Uterus (tissue), 3 donors: ENCODE measurements at regions not wholly inside any gene's neighbourhood (a gene's known extent, or its start where the extent isn't known, plus 50 kb on each side); places are given as distances from the start of the nearest gene placed in this dataset.

Experiments
- DNase-seq, 2 donors: peaks; one replicate each; pipeline ENCODE4 v3.0.0-alpha.2; 2019 to 2020
- H3K27ac ChIP-seq, 2 donors: fragments of 200-600 bp; sonication (generic); 1 replicate in 1 of 2; 2 replicates in 1 of 2; pipeline ENCODE4 v1.5.1; 2016 to 2018
- H3K27me3 ChIP-seq, 2 donors: fragments of 200-600 bp; sonication (generic); one replicate each; pipeline ENCODE4 v1.5.1; 2018 to 2019; ENCODE audit warnings: control low read depth in 1 of 2
- H3K36me3 ChIP-seq, 2 donors: fragments of 200-600 bp; sonication (generic); one replicate each; pipeline ENCODE4 v1.5.1; 2019; ENCODE audit warnings: control low read depth in 1 of 2
- H3K4me1 ChIP-seq, 2 donors: fragments of 200-600 bp; sonication (generic); one replicate each; pipeline ENCODE4 v1.5.1; 2018 to 2019; ENCODE audit warnings: control low read depth in 1 of 2
- H3K4me3 ChIP-seq, 2 donors: fragments of 200-600 bp; sonication (generic); 1 replicate in 1 of 2; 2 replicates in 1 of 2; pipeline ENCODE4 v1.5.1; 2018 to 2019; ENCODE audit warnings: mild to moderate bottlenecking in 1 of 2
- H3K9me3 ChIP-seq, 2 donors: fragments of 200-600 bp; sonication (generic); one replicate each; pipeline ENCODE4 v1.5.1; 2019; ENCODE audit warnings: control low read depth in 1 of 2
- POLR2A ChIP-seq, 2 donors: fragments of 450-650 bp; IDR thresholded peaks; one replicate each; pipeline ENCODE4 v1.6.1; 2016; ENCODE audit warnings: antibody characterized with exemption in 2 of 2, mild to moderate bottlenecking in 1 of 2, moderate library complexity in 1 of 2
- intact Hi-C: fragments of 100-400 bp; cut with DNase I; formaldehyde crosslinking; loops from one replicate; pipeline ENCODE4 v1.15.1; 2023; ENCODE audit warnings: low total_unique reads
- TF ChIP-seq, protein P1 (sequence below), 4 experiments: fragments of 200-600 bp in 2 of 4; fragments of 450-650 bp in 2 of 4; sonication (generic) in 2 of 4; IDR thresholded peaks; one replicate each; pipeline ENCODE4 v1.5.1; 2016 to 2019; ENCODE audit warnings: antibody characterized with exemption in 4 of 4, mild to moderate bottlenecking in 2 of 4, moderate library complexity in 1 of 4
- donor health status: DM: yes; HTN: yes; CAD: no.

DNA sequence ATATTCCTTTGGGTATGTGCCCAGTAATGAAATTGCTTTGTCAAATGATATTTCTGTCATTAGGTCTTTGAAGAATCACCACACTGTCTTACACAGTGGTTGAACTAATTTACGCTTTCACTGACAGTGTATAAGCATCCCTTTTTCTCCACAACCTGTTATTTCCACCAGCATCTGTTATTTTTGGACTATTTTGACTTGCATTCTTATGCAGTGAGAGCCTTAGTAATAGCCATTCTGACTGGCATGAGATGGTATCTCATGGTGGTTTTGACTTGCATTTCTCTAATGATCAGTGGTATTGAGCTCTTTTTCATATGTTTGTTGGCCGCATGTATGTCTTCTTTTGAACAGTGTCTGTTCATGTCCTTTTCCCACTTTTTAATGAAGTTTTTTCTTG is 92.0 kb upstream of the SPATA13 start:
- intact Hi-C loops: loop anchor here (10.0 kb wide), 1 partner anchor 146 kb away; no protein-coding TSS in a partner anchor
- TF ChIP-seq, protein P1, sequence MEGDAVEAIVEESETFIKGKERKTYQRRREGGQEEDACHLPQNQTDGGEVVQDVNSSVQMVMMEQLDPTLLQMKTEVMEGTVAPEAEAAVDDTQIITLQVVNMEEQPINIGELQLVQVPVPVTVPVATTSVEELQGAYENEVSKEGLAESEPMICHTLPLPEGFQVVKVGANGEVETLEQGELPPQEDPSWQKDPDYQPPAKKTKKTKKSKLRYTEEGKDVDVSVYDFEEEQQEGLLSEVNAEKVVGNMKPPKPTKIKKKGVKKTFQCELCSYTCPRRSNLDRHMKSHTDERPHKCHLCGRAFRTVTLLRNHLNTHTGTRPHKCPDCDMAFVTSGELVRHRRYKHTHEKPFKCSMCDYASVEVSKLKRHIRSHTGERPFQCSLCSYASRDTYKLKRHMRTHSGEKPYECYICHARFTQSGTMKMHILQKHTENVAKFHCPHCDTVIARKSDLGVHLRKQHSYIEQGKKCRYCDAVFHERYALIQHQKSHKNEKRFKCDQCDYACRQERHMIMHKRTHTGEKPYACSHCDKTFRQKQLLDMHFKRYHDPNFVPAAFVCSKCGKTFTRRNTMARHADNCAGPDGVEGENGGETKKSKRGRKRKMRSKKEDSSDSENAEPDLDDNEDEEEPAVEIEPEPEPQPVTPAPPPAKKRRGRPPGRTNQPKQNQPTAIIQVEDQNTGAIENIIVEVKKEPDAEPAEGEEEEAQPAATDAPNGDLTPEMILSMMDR (IDR thresholded peaks at IDR 0.05): no peak
- TF ChIP-seq POLR2A (IDR thresholded peaks at IDR 0.05): no peak

DNA sequence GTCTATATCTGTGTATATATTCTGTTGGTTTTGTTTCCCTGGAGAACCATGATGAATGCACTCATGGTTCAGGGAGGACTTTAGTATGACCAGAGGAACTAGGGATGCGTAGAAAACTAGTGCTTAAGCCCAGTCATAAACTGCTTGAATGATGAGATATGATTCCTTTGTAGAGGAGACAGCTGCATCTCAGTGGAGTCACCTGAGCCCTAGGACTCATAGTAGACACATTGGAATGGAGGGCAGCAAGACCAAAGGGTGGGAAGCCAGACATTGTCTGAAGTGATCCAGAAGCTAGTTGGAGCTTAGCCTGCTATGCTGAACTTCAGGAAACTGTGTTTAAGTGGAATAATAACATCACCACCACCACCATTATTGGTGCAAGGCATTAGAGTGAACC is 89.5 kb upstream of the SPATA13 start:
- Histone ChIP-seq H3K4me3 (no peak overlapping the region), H3K9me3 (no peaks in the 10 kb centered on the region), H3K27me3 (no peaks in the 10 kb centered on the region), H3K36me3 (no peaks in the 10 kb centered on the region), H3K4me1 (no peaks in the 10 kb centered on the region), H3K27ac (peak overlapping the region; percentile 65 to 77)
- TF ChIP-seq, protein P1 (IDR thresholded peaks at IDR 0.05): no peak
- TF ChIP-seq POLR2A (IDR thresholded peaks at IDR 0.05): no peak
- intact Hi-C loops: no loop called here
- no peak for DNase-seq

More for the DNA sequence above, 92.0 kb upstream of the SPATA13 start:
- Histone ChIP-seq H3K4me3 (no peak overlapping the region), H3K36me3 (no peaks in the 10 kb centered on the region), H3K9me3 (no peaks in the 10 kb centered on the region), H3K27ac (no peak overlapping the region), H3K4me1 (no peaks in the 10 kb centered on the region), H3K27me3 (no peaks in the 10 kb centered on the region)
- no peak for DNase-seq

DNA sequence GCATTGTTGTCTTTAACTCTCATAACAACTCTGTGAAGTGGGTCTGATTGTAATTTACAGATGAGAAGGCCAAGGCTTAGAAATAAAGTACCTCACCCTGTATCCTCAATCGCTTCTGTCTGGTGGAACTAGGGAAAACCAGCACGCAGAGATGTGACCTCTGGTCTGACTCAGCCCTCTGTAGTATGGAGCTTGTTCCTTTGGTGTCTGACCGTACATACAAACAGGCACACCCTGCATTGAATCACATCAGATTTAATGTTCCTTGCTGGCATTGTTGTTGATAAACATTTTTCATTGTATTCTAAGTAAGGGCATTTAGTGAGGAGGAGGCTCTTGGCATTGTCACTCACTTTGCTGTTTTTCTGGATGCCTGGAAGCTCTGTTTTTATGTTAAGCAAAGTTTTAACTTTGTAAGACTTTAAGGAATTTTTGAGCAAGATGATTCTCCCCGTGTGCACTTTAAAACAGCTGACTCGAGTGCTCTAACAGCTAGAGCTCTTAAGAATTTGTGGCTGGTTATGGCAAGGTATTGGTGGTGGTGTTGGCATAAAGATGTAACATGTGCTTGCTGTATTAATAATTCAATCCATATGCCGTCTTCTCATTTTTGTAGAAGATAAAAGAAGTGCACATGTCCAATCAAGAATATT is 89.0 kb upstream of the SPATA13 start:
- Histone ChIP-seq H3K27me3 (no peaks in the 10 kb centered on the region), H3K36me3 (no peaks in the 10 kb centered on the region), H3K9me3 (no peaks in the 10 kb centered on the region), H3K4me1 (no peaks in the 10 kb centered on the region), H3K4me3 (no peak overlapping the region), H3K27ac (peak overlapping the region; percentile 65 to 77)
- DNase-seq: peak in 1 of 2 donors; percentile 45
- intact Hi-C loops: no loop called here
- no peak for TF ChIP-seq POLR2A (IDR thresholded peaks at IDR 0.05)
- TF ChIP-seq, protein P1 (IDR thresholded peaks at IDR 0.05): no peak

DNA sequence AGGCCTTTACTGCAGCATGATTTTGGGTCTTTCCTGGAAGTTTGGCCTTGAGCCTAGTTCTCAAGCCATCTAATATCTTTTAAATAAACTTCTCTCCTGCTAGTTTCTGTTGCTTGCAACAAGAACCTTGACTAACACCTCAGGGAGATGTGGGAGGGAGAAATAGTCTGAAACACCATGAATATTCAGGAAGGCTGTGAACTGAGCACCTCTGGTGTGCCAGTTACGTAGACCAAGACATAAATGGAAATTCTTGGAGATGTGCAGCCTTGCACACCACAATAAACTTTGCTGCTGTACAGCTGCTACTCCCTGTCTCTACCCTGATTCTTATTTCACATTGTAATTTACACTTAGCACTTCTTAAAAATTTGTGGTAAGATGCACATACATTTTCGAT is 86.9 kb upstream of the SPATA13 start:
- H3K27ac ChIP-seq: no peak overlapping the region
- H3K36me3 ChIP-seq: no peaks in the 10 kb centered on the region
- H3K27me3 ChIP-seq: no peaks in the 10 kb centered on the region
- TF ChIP-seq, protein P1 (IDR thresholded peaks at IDR 0.05): no peak
- no peak for TF ChIP-seq POLR2A (IDR thresholded peaks at IDR 0.05)
- intact Hi-C loops: no loop called here
- no peak for DNase-seq
- no peaks in the 10 kb centered on the region for H3K9me3 ChIP-seq
- no peak overlapping the region for H3K4me3 ChIP-seq
- no peaks in the 10 kb centered on the region for H3K4me1 ChIP-seq

DNA sequence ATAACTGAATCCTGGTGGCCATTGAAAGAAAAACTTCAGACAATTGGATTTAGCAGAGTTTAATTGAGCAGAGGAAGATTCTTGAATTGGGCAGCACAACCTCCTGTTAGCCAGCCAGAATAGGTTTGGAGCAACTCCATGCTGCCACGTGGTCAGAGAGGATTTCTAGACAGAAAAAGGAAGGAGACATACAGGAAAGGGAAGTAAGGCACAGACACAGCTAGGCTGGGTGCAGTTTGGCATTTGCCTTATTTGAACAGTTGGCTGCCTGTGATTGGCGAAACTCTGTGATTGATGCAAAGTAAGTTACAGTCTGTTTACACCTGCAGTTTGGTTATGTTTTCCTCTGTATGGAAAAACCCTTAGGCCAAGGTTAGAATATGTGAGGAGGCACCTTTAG is 85.8 kb upstream of the SPATA13 start:
- no peaks in the 10 kb centered on the region for H3K4me1 ChIP-seq
- no peaks in the 10 kb centered on the region for H3K36me3 ChIP-seq
- no peak for DNase-seq
- intact Hi-C loops: no loop called here
- H3K27me3 ChIP-seq: no peaks in the 10 kb centered on the region
- H3K27ac ChIP-seq: peak overlapping the region in 1 of 2 donors; percentile 29
- H3K9me3 ChIP-seq: no peaks in the 10 kb centered on the region
- TF ChIP-seq, protein P1 (IDR thresholded peaks at IDR 0.05): no peak
- TF ChIP-seq POLR2A (IDR thresholded peaks at IDR 0.05): no peak
- H3K4me3 ChIP-seq: no peak overlapping the region
